ENCODE measurements at regions not wholly inside any gene's neighbourhood (a gene's known extent, or its start where the extent isn't known, plus 50 kb on each side); places are given as distances from the start of the nearest gene placed in this dataset.

GRCh38 chr5:66540078-66540477, 56.1 kb upstream of the MAST4 start:
- Histone ChIP-seq H3K36me3 (ENCODE audit: control insufficient read depth, insufficient read depth, low read length) (no peaks in the 10 kb centered on the region), H3K27me3 (replicated peaks; ENCODE audit: control insufficient read depth, insufficient read depth, low read length) (no peaks in the 10 kb centered on the region), H3K4me3 (replicated peaks; ENCODE audit: low read depth, low read length) (no peak overlapping the region)
- no peak for TF ChIP-seq CTCF (IDR thresholded peaks at IDR 0.05; ENCODE audit: insufficient read depth, low read length, poor library complexity, severe bottlenecking)
- DNase-seq (ENCODE audit: extremely low read depth, insufficient read length): no peak

GRCh38 chr5:66542711-66543110, 53.5 kb upstream of the MAST4 start:
- H3K4me3 ChIP-seq (replicated peaks; ENCODE audit: low read depth, low read length): no peak overlapping the region
- no peak for DNase-seq (ENCODE audit: extremely low read depth, insufficient read length)
- no peaks in the 10 kb centered on the region for H3K27me3 ChIP-seq (replicated peaks; ENCODE audit: control insufficient read depth, insufficient read depth, low read length)
- no peak for TF ChIP-seq CTCF (IDR thresholded peaks at IDR 0.05; ENCODE audit: insufficient read depth, low read length, poor library complexity, severe bottlenecking)
- H3K36me3 ChIP-seq (ENCODE audit: control insufficient read depth, insufficient read depth, low read length): no peaks in the 10 kb centered on the region

Data from GM06990 (cell line).